SK-N-MC (cell line): ENCODE measurements at regions not wholly inside any gene's neighbourhood (a gene's known extent, or its start where the extent isn't known, plus 50 kb on each side); places are given as distances from the start of the nearest gene placed in this dataset.
"Not testable (repeated sequence)": the region's sequence is repeated elsewhere in the genome, so short reads cannot be mapped to it uniquely, and the experiment has no call there.

Source experiments
- EZH2 ChIP-seq: fragments of 200-600 bp; sonication (generic); IDR thresholded peaks from one replicate; pipeline ENCODE4 v1.6.1; 2017; ENCODE audit warnings: antibody characterized with exemption
- POLR2AphosphoS5 ChIP-seq: IDR thresholded peaks from 2 replicates; pipeline ENCODE4 v1.6.1; 2012; ENCODE audit warnings: mild to moderate bottlenecking, low read depth, low read length, borderline replicate concordance

- TF ChIP-seq EZH2, POLR2AphosphoS5: not testable (repeated sequence)
These were observed 52.3 kb upstream of the BMP5 start for GRCh38 chr6:55927713-55928112.
